GM19452 (cell line): ENCODE measurements at regions not wholly inside any gene's neighbourhood (a gene's known extent, or its start where the extent isn't known, plus 50 kb on each side); places are given as distances from the start of the nearest gene placed in this dataset.

Experiments used
- ATAC-seq: cut with Tn5 transposase; IDR thresholded peaks from one replicate; pipeline ENCODE4 v1.9.1; 2021; ENCODE audit not compliant: unreplicated experiment

GRCh38 chr2:12232876-12233275, 483.9 kb upstream of the TRIB2 start:
- no peak for ATAC-seq

DNA sequence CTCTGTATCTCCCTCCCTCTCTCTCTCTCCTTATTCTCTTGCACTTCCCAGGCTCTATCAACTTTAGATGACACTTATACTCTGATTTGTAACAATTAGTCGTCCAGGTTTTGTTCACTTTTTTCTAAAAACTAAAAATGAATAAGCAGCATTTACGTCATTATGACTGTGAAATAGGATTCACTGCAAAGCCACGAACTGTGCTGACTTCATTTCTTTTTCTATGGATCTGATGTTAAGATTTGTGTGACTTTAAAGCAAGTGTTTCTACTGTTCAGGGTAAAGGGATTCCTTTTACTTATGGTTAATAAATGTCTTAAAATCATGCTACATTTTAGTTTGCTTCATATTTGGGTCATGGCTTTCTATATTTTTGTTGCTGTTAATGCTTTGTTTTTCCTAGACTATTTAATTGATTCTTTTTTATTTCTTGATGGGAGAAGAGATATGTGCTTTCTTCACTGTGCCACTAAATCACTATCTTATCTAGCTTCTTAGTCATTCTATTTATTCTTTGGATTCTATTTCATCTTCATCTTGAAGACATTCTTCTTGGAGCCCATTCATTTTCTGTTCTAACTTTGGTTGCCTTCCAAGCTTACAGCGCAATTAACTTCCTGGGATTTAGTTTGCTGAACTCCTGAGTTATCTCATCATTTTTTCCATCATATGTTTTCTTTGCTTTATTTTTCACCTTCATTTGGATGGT, 480.4 kb upstream of the TRIB2 start:
- ATAC-seq: no peak

- ATAC-seq: no peak
Observed at GRCh38 chr2:12240206-12240605, 476.5 kb upstream of the TRIB2 start.

DNA sequence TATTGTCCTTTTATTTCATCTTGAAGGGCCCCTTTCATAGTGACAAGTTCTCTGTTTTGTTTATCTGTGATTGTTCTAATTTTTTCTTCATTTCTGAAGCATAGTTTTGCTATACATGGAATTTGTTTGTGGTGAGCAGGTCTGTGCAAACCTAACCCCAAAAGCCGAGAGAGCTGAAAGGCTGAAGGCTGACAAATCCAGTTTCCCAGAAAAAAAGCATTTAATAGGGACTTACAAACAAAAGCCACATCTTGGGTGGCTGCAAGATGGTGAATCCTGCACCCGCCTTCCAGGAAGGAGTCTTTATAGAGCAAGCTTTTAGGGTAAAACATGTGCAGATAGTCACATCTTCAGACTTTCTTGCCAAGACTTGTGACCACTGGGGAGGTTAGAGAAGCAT, 473.4 kb upstream of the TRIB2 start:
- no peak for ATAC-seq

- no peak for ATAC-seq
Observed at GRCh38 chr2:12244070-12244469, 472.7 kb upstream of the TRIB2 start.

DNA sequence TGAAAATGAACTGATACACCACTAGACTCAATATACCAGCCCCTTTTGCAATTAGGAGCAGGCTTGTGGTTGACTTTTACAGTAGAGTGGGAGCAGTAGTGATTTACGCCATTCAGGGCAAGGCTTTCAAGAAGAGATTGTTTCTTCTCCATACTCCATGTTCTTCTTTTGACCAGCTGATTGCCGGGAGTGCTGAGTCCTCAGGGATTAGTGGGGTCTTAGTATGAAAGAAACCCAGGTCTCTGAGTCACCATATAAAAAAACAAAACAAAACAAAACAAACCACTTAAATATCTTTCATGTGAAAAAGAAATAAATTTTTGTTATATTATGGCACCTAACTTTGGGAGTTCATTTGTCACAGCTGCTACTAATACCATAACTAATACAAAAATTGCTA, 465.6 kb upstream of the TRIB2 start:
- no peak for ATAC-seq

- ATAC-seq: no peak
Observed at GRCh38 chr2:12251749-12252148, 465.0 kb upstream of the TRIB2 start.

GRCh38 chr2:12253167-12253778, 463.5 kb upstream of the TRIB2 start:
- ATAC-seq: no peak

- ATAC-seq: no peak
Observed at GRCh38 chr2:12254280-12254860, 462.4 kb upstream of the TRIB2 start.

GRCh38 chr2:12256206-12256605, 460.5 kb upstream of the TRIB2 start:
- ATAC-seq: no peak

- no peak for ATAC-seq
Observed at GRCh38 chr2:12257476-12257875, 459.3 kb upstream of the TRIB2 start.

DNA sequence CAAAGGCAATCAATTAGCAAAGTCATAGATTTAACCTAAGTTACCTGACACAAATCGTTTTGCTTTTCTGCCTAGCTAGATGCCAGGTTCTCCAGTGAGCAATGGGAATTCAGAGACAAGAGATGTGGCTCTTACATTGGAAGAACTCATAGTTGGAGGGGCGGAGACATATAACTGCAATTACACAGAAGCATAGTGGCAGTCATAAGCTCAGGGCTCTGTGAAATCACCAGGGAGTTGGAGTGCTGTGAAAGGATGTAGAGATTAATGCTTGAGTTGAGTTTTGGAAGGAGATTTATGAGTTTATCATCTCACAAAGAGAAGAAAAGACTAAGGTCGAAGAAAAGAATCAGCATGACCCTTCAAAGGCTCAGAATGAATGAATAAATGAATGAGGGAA, 457.2 kb upstream of the TRIB2 start:
- no peak for ATAC-seq

DNA sequence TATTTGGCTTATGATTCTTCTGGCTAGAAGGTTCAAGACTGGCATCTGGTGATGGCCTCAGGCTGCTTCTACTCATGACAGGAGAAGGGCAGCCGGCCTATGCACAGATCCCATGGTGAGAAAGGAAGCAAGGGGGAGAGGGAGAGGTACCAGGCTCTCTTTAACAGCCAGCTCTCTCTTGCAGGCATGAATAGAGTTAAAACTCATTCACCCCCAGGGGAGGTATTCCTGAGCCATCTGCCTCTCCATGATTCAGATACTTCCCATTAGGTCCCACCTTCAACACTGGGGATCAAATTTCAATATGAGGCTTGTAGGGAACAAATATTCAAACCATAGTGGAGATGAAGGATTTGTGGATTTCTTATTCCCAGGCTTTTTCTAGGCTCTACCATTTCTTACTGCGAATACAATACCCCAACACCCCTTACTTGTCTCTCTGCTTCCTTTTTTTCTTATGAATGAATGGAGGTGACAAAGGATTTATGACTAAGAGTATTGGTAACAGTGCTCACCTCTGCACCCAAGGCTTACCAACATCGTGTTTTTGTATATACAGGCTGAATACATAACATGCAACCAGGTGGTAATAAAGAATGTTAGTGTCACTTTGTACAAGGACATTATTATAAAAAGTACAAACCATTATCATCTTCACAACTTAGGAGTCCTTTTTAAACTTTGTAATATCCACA, 454.6 kb upstream of the TRIB2 start:
- no peak for ATAC-seq

GRCh38 chr2:12262681-12263436, 453.9 kb upstream of the TRIB2 start:
- no peak for ATAC-seq

DNA sequence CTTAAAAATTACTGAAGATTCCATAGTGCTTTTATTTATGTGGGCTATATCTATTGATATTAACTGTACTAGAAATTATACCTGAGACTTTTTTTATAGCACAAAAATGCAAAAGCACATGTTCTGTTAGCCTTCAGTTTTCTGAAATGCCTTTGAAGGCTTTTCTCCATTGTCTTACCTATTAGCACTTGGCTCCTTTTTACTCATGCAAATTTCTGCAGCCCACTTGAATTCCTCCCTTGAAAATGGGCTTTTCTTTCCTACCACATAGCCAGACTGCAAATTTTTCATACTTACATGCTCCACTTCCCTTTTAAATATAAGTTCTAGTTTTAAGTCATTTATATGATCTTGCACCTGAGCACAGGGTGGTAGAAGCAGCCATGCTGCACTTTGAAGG, 453.0 kb upstream of the TRIB2 start:
- ATAC-seq: no peak

GRCh38 chr2:12264146-12264545, 452.6 kb upstream of the TRIB2 start:
- ATAC-seq: no peak

GRCh38 chr2:12265646-12266045, 451.1 kb upstream of the TRIB2 start:
- no peak for ATAC-seq

- no peak for ATAC-seq
Observed at GRCh38 chr2:12267042-12267441, 449.7 kb upstream of the TRIB2 start.

- ATAC-seq: no peak
Observed at GRCh38 chr2:12269041-12269972, 447.4 kb upstream of the TRIB2 start.
